T-helper 1 cell treated with Interleukin-12 subunit alpha and Interleukin-12 subunit beta and Interleukin-4 antibody, amounts not matched to agents 30 μg/mL and 1 μg/mL, for 36 hours (primary cell): ENCODE measurements at regions not wholly inside any gene's neighbourhood (a gene's known extent, or its start where the extent isn't known, plus 50 kb on each side); places are given as distances from the start of the nearest gene placed in this dataset.

Experiments used
- H3K27ac Mint-ChIP-seq: one replicate; pipeline ENCODE4 v1.8.0; 2021; ENCODE audit warnings: mild to moderate bottlenecking, mixed read lengths
- H3K27me3 Mint-ChIP-seq: one replicate; pipeline ENCODE4 v1.8.0; 2021; ENCODE audit warnings: low read depth, mixed read lengths
- H3K36me3 Mint-ChIP-seq: one replicate; pipeline ENCODE4 v1.8.0; 2021; ENCODE audit warnings: low read depth, mixed read lengths
- H3K4me1 Mint-ChIP-seq: one replicate; pipeline ENCODE4 v1.8.0; 2021; ENCODE audit warnings: low read depth, mixed read lengths
- H3K4me3 Mint-ChIP-seq: one replicate; pipeline ENCODE4 v1.8.0; 2021; ENCODE audit warnings: mild to moderate bottlenecking, moderate library complexity, mixed read lengths
- H3K9me3 Mint-ChIP-seq: one replicate; pipeline ENCODE4 v1.8.0; 2021; ENCODE audit warnings: mixed read lengths

DNA sequence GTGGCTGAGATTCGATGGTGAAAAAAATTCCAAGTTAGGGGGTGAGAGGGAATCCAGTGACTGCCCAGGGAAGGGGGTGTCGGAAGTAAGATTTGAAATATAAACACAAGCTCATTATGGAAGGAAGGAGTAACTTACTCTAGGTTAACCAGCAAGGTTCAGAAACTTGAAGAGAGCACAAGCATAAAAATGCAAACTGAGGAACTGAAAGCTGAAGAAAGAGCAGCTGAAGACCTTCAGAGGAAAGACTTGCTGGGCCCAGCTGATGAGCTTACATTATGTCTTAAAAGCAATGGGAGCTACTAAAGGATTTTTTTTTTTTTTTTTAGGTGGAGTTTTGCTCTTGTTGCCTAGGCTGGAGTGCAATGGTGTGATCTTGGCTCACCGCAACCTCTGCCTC, 189.7 kb upstream of the GRIN2B start:
- H3K36me3 Mint-ChIP-seq = no peaks in the 10 kb centered on the region
- H3K4me1 Mint-ChIP-seq = no peaks in the 10 kb centered on the region
- H3K9me3 Mint-ChIP-seq = no peaks in the 10 kb centered on the region
- H3K27ac Mint-ChIP-seq = no peak overlapping the region
- H3K4me3 Mint-ChIP-seq = no peak overlapping the region
- H3K27me3 Mint-ChIP-seq = no peaks in the 10 kb centered on the region

GRCh38 chr12:14175206-14175605, 190.3 kb upstream of the ATF7IP start:
- H3K27ac Mint-ChIP-seq = no peak overlapping the region

DNA sequence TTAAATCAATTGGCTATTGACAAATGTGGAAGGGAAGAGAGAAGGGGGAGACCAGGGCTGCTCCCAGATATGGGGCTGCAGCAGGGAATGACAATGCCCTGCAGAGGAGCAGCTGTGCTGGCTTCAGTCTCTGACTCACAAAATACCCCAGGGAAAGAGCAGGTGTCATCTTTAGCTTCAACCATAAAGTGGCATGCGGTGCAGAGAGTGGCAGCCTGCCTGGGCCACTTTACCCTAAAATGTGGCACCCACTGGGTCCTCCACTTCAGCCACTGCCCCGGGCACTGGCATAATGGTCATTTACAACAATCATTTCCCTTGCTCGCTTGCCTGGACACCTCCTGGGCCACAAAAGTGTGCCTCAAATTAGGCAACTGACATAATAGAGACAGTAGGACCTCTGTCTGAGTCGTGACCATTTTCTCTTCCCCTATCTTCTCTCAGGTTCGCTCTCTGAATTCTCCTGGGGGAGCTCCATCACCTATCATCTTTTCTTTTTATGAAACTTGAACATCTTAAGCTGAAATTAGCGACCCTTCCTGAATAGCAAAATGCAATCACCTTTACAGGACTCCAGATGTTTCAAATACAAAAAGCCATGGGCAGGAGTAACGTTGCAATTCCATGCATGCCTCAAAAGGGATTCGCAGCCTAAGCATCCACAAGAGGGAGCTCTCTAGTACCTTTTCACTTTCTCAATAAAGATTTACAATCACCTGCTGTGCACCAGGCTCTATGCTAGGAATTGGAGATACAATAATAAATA, 179.9 kb upstream of the ATF7IP start:
- Mint-ChIP-seq H3K36me3 (no peaks in the 10 kb centered on the region), H3K27me3 (no peaks in the 10 kb centered on the region), H3K4me3 (no peak overlapping the region), H3K4me1 (peaks cover 1% of the 10 kb centered on the region), H3K9me3 (no peaks in the 10 kb centered on the region), H3K27ac (no peak overlapping the region)

More at GRCh38 chr12:14175206-14175605, 190.3 kb upstream of the ATF7IP start:
- H3K9me3 Mint-ChIP-seq = peaks cover 1% of the 10 kb centered on the region
- no peaks in the 10 kb centered on the region for H3K36me3 Mint-ChIP-seq
- no peaks in the 10 kb centered on the region for H3K27me3 Mint-ChIP-seq
- no peaks in the 10 kb centered on the region for H3K4me1 Mint-ChIP-seq
- no peak overlapping the region for H3K4me3 Mint-ChIP-seq

DNA sequence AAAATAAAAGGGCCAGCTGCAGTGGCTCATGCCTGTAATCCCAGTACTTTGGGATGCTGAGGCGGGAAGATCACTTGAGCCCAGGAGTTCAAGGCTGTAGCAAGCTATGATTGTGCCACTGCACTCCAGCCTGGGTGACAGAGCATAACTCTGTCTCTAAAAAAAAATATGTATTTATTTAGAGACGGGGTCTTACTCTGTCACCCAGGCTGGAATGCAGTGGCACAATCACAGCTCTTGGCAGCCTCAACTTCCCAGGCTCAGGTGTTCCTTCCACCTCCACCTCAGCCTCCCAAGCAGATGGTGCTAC, 179.3 kb upstream of the ATF7IP start:
- H3K9me3 Mint-ChIP-seq = no peaks in the 10 kb centered on the region
- H3K27ac Mint-ChIP-seq = no peak overlapping the region
- no peak overlapping the region for H3K4me3 Mint-ChIP-seq
- no peaks in the 10 kb centered on the region for H3K27me3 Mint-ChIP-seq
- peaks cover 1% of the 10 kb centered on the region for H3K4me1 Mint-ChIP-seq
- no peaks in the 10 kb centered on the region for H3K36me3 Mint-ChIP-seq

DNA sequence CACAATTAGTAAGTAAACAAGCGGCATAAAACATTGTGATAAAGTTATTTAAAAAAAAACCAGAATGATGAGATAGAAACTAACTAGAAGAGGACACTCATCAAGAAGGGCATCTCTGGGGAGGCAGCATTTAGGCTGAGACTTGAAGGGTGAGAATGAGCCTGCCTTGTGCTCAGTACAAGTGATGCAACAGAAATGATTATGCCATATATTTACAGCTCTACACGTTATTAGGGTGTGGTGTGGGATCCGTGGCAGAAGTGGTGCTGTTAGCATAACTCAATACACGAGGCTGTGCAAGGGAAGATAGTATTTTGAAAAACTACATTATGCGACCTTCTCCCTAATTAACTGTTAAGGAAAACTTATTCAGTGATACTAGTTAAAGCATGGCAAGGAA, 178.5 kb upstream of the ATF7IP start:
- Mint-ChIP-seq H3K27me3 (peaks cover 3% of the 10 kb centered on the region), H3K9me3 (no peaks in the 10 kb centered on the region), H3K27ac (no peak overlapping the region), H3K4me1 (peaks cover 1% of the 10 kb centered on the region), H3K4me3 (no peak overlapping the region), H3K36me3 (no peaks in the 10 kb centered on the region)

- peaks cover 1% of the 10 kb centered on the region for H3K4me1 Mint-ChIP-seq
- H3K4me3 Mint-ChIP-seq = no peak overlapping the region
- H3K27me3 Mint-ChIP-seq = peaks cover 3% of the 10 kb centered on the region
- H3K27ac Mint-ChIP-seq = no peak overlapping the region
- no peaks in the 10 kb centered on the region for H3K9me3 Mint-ChIP-seq
- no peaks in the 10 kb centered on the region for H3K36me3 Mint-ChIP-seq
Observed at GRCh38 chr12:14187966-14188365, 177.5 kb upstream of the ATF7IP start.

GRCh38 chr12:14188744-14189143, 176.7 kb upstream of the ATF7IP start:
- H3K27me3 Mint-ChIP-seq = peaks cover 3% of the 10 kb centered on the region
- no peaks in the 10 kb centered on the region for H3K9me3 Mint-ChIP-seq
- H3K4me3 Mint-ChIP-seq = no peak overlapping the region
- H3K36me3 Mint-ChIP-seq = no peaks in the 10 kb centered on the region
- H3K27ac Mint-ChIP-seq = no peak overlapping the region
- peaks cover 1% of the 10 kb centered on the region for H3K4me1 Mint-ChIP-seq

- Mint-ChIP-seq H3K36me3 (no peaks in the 10 kb centered on the region), H3K4me3 (no peak overlapping the region), H3K9me3 (no peaks in the 10 kb centered on the region), H3K27me3 (peaks cover 3% of the 10 kb centered on the region), H3K4me1 (peaks cover 1% of the 10 kb centered on the region), H3K27ac (no peak overlapping the region)
Observed at GRCh38 chr12:14190694-14191093, 174.8 kb upstream of the ATF7IP start.

DNA sequence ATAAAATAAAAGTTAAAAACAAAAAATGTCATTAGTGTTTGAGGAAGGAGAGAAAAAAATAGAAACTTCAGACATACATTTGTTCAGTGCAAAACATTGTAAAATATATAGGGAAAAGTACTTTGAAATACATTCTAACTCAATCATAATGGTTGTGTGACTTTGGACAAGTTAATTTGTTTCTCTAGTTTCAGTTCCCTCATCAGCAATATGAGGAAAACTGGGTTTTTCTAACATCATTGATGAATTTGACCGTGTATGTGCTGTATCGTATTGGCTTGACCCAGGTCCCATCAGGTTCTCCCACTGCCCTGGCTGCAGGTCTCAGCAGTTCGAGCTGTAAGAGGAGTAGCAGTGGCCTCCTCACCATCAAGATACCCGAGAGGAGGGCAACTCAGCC, 173.9 kb upstream of the ATF7IP start:
- no peaks in the 10 kb centered on the region for H3K4me1 Mint-ChIP-seq

GRCh38 chr12:14193639-14194038, 171.8 kb upstream of the ATF7IP start:
- Mint-ChIP-seq H3K27ac (no peak overlapping the region), H3K4me3 (no peak overlapping the region), H3K9me3 (no peaks in the 10 kb centered on the region), H3K4me1 (no peaks in the 10 kb centered on the region), H3K27me3 (peaks cover 3% of the 10 kb centered on the region), H3K36me3 (no peaks in the 10 kb centered on the region)

More for the DNA sequence above, 173.9 kb upstream of the ATF7IP start:
- H3K27ac Mint-ChIP-seq = no peak overlapping the region
- H3K9me3 Mint-ChIP-seq = no peaks in the 10 kb centered on the region
- H3K4me3 Mint-ChIP-seq = no peak overlapping the region
- peaks cover 3% of the 10 kb centered on the region for H3K27me3 Mint-ChIP-seq
- H3K36me3 Mint-ChIP-seq = no peaks in the 10 kb centered on the region

GRCh38 chr12:14194572-14194971, 170.9 kb upstream of the ATF7IP start:
- Mint-ChIP-seq H3K27me3 (peaks cover 3% of the 10 kb centered on the region), H3K9me3 (no peaks in the 10 kb centered on the region), H3K4me3 (no peak overlapping the region), H3K36me3 (no peaks in the 10 kb centered on the region), H3K4me1 (no peaks in the 10 kb centered on the region), H3K27ac (no peak overlapping the region)

GRCh38 chr12:14199455-14200198, 165.9 kb upstream of the ATF7IP start:
- Mint-ChIP-seq H3K27me3 (no peaks in the 10 kb centered on the region), H3K36me3 (no peaks in the 10 kb centered on the region), H3K4me3 (no peak overlapping the region), H3K4me1 (no peaks in the 10 kb centered on the region), H3K27ac (no peak overlapping the region), H3K9me3 (no peaks in the 10 kb centered on the region)

DNA sequence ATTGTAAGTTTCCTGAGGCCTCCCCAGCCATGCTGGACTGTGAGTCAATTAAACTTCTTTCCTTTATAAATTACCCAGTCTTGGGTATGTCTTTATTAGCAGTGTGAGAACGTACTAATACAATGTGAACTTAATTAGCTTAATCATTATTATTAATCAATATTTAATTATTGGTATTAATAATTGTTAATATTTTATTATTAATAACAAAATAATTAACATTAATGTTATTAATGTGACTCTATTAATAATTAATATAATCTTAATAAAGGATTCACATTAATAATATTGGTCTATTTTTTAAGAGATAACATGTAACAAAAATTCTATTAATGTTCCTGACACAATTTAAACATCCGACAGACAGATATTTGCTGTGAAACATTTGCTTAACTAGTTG, 164.9 kb upstream of the ATF7IP start:
- no peaks in the 10 kb centered on the region for H3K4me1 Mint-ChIP-seq
- no peak overlapping the region for H3K27ac Mint-ChIP-seq
- H3K9me3 Mint-ChIP-seq = no peaks in the 10 kb centered on the region
- H3K27me3 Mint-ChIP-seq = no peaks in the 10 kb centered on the region
- no peak overlapping the region for H3K4me3 Mint-ChIP-seq
- no peaks in the 10 kb centered on the region for H3K36me3 Mint-ChIP-seq

DNA sequence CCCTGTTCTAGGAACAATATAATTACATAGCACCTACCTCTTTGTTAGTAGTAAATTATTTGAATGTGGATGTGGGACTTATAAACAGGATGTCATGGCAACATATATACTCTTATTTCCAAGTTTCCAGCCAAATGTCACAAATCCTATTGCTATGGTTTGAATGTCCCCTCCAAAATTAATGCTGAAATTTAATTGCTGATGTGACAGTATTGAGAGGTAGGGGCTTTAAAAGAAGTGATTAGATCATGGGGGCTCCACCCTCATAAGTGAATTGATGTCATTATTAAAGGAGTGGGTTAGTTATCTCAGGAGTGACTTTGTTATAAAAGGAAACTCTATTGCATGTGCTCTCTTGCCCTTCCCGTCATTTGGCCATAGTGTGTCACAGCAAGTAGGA, 164.2 kb upstream of the ATF7IP start:
- Mint-ChIP-seq H3K27me3 (no peaks in the 10 kb centered on the region), H3K36me3 (no peaks in the 10 kb centered on the region), H3K9me3 (no peaks in the 10 kb centered on the region), H3K27ac (no peak overlapping the region), H3K4me1 (no peaks in the 10 kb centered on the region), H3K4me3 (no peak overlapping the region)

DNA sequence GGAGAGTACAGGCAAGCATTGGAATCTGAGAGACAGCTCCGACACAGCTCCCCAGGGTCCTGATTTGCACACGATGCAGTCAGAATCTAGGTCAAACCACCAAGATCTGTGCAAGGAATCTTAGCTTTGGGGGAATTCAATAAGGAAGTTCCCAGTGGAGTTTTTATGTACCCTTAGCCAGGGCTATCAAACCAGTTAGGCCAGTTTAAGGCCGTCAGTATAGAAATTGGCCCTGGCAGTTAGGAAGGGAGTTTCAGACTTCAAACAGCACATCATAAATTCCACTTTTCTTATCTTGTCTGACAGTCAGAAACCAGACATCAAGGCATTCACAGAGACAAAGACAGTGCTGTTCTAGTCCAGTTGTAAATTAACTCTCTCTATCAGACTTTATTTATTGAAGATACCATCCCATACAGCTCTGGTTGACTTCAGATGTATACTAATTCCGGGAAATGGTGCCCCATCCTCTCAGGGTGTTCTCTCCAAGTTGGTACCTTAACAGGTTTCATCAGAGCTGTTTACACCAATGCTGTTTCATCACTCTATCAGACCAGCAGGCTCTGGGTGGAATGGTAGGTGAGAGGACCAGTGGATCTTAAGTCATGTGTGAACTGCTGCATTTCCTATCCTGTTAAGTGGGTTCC, 157.5 kb upstream of the ATF7IP start:
- no peaks in the 10 kb centered on the region for H3K9me3 Mint-ChIP-seq
- H3K27ac Mint-ChIP-seq = no peak overlapping the region
- H3K4me1 Mint-ChIP-seq = no peaks in the 10 kb centered on the region
- no peak overlapping the region for H3K4me3 Mint-ChIP-seq
- H3K27me3 Mint-ChIP-seq = no peaks in the 10 kb centered on the region
- H3K36me3 Mint-ChIP-seq = no peaks in the 10 kb centered on the region
